ENCODE measurements at regions not wholly inside any gene's neighbourhood (a gene's known extent, or its start where the extent isn't known, plus 50 kb on each side); places are given as distances from the start of the nearest gene placed in this dataset.
"Not testable (repeated sequence)": the region's sequence is repeated elsewhere in the genome, so short reads cannot be mapped to it uniquely, and the experiment has no call there.

GRCh38 chr1:29621826-29622435 is 385.6 kb downstream of the PTPRU start:
- no peak for DNase-seq

- DNase-seq: no peak
Measured at GRCh38 chr1:29620631-29621030, 384.3 kb downstream of the PTPRU start.

GRCh38 chr1:29607236-29607635 is 370.9 kb downstream of the PTPRU start:
- DNase-seq: no peak

GRCh38 chr1:29604796-29605195 is 368.5 kb downstream of the PTPRU start:
- not testable (repeated sequence) for DNase-seq

GRCh38 chr1:29603622-29604021 is 367.3 kb downstream of the PTPRU start:
- no peak for DNase-seq

GRCh38 chr1:29602203-29602602 is 365.9 kb downstream of the PTPRU start:
- no peak for DNase-seq

GRCh38 chr1:29601021-29601420 is 364.7 kb downstream of the PTPRU start:
- DNase-seq: no peak

- no peak for DNase-seq
Measured at GRCh38 chr1:29599826-29600225, 363.5 kb downstream of the PTPRU start.

- DNase-seq: no peak
Measured at GRCh38 chr1:29599071-29599470, 362.7 kb downstream of the PTPRU start.

- no peak for DNase-seq
Measured at GRCh38 chr1:29597861-29598260, 361.5 kb downstream of the PTPRU start.

- no peak for DNase-seq
Measured at GRCh38 chr1:29593601-29594382, 357.5 kb downstream of the PTPRU start.

- DNase-seq: no peak
Measured at GRCh38 chr1:29592731-29593130, 356.4 kb downstream of the PTPRU start.

- no peak for DNase-seq
Measured at GRCh38 chr1:29592261-29592615, 355.9 kb downstream of the PTPRU start.

GRCh38 chr1:29591601-29592260 is 355.4 kb downstream of the PTPRU start:
- DNase-seq: no peak

GRCh38 chr1:29590583-29591565 is 354.6 kb downstream of the PTPRU start:
- no peak for DNase-seq

- DNase-seq: not testable (repeated sequence)
Measured at GRCh38 chr1:29589716-29590115, 353.4 kb downstream of the PTPRU start.

- DNase-seq: no peak
Measured at GRCh38 chr1:29586991-29587745, 350.8 kb downstream of the PTPRU start.

- no peak for DNase-seq
Measured at GRCh38 chr1:29586215-29586614, 349.9 kb downstream of the PTPRU start.

- DNase-seq: no peak
Measured at GRCh38 chr1:29585656-29586055, 349.3 kb downstream of the PTPRU start.

- no peak for DNase-seq
Measured at GRCh38 chr1:29585201-29585600, 348.9 kb downstream of the PTPRU start.

GRCh38 chr1:29584776-29585175 is 348.5 kb downstream of the PTPRU start:
- DNase-seq: no peak

GRCh38 chr1:29584362-29584761 is 348.0 kb downstream of the PTPRU start:
- no peak for DNase-seq
